Uterus (tissue), 2 donors: ENCODE measurements at regions not wholly inside any gene's neighbourhood (a gene's known extent, or its start where the extent isn't known, plus 50 kb on each side); places are given as distances from the start of the nearest gene placed in this dataset.

Experiments used
- CTCF ChIP-seq, 4 experiments: fragments of 200-600 bp in 2 of 4; fragments of 450-650 bp in 2 of 4; sonication (generic) in 2 of 4; IDR thresholded peaks; one replicate each; pipeline ENCODE4 v1.5.1; 2016 to 2019; ENCODE audit warnings: antibody characterized with exemption in 4 of 4, mild to moderate bottlenecking in 2 of 4, moderate library complexity in 1 of 4
- POLR2A ChIP-seq, 2 donors: fragments of 450-650 bp; IDR thresholded peaks; one replicate each; pipeline ENCODE4 v1.6.1; 2016; ENCODE audit warnings: antibody characterized with exemption in 2 of 2, mild to moderate bottlenecking in 1 of 2, moderate library complexity in 1 of 2

- TF ChIP-seq CTCF (IDR thresholded peaks at IDR 0.05), result no peak
- TF ChIP-seq POLR2A (IDR thresholded peaks at IDR 0.05), result no peak
Measured at GRCh38 chr4:186886759-186887158, 163.1 kb upstream of the FAT1 start.
